IMR-90 (cell line): ENCODE measurements at regions not wholly inside any gene's neighbourhood (a gene's known extent, or its start where the extent isn't known, plus 50 kb on each side); places are given as distances from the start of the nearest gene placed in this dataset.

Experiments used
- ATAC-seq: fragments of 200-7000 bp; cut with Tn5 transposase; 2 replicates; pipeline ENCODE4 v1.9.1; 2020; ENCODE audit warnings: low read depth, mild to moderate bottlenecking, moderate library complexity
- BruUV-seq: library from RNA; stranded (reverse); fragments of 400-500 nt; replicated peaks from 2 replicates; lab custom pipeline; 2021; lab: Mats Ljungman, UMichigan
- CTCF ChIA-PET: fragments of 300-600 bp; formaldehyde crosslinking; extraction: SDS; loops from one replicate; lab custom pipeline; 2021; ENCODE audit warnings: antibody characterized with exemption; lab: Yijun Ruan, JAX
- POLR2A ChIA-PET: fragments of 300-600 bp; sonication (Branson Sonifier 250); formaldehyde crosslinking; loops from one replicate; lab custom pipeline; 2022; ENCODE audit warnings: antibody characterized with exemption; ENCODE audit not compliant: unreplicated experiment; lab: Charles Lee
- DNase-seq: peaks from one replicate; pipeline ENCODE4 v3.0.0; 2013
- H2AFZ ChIP-seq: replicated peaks from 2 replicates; pipeline ENCODE3; 2013; ENCODE audit warnings: low read length, mild to moderate bottlenecking; ENCODE audit not compliant: poor library complexity
- H2AK5ac ChIP-seq: 2 replicates; pipeline ENCODE4 v1.6.1; 2013; ENCODE audit warnings: low read depth, low read length, inconsistent platforms
- H2AK9ac ChIP-seq: replicated peaks from 2 replicates; pipeline ENCODE3; 2013; ENCODE audit warnings: mild to moderate bottlenecking, low read depth, low read length, moderate library complexity; ENCODE audit not compliant: poor library complexity
- H2BK120ac ChIP-seq: 2 replicates; pipeline ENCODE4 v1.6.1; 2013; ENCODE audit warnings: low read depth, low read length, inconsistent platforms
- H2BK15ac ChIP-seq: 3 replicates; pipeline ENCODE4 v1.6.1; 2013; ENCODE audit warnings: low read depth, low read length, inconsistent platforms
- H2BK20ac ChIP-seq: 2 replicates; pipeline ENCODE4 v1.6.1; 2013; ENCODE audit warnings: low read depth, mild to moderate bottlenecking, inconsistent platforms, low read length, moderate library complexity
- H2BK5ac ChIP-seq: 2 replicates; pipeline ENCODE4 v1.6.1; 2013; ENCODE audit warnings: mild to moderate bottlenecking, low read depth, low read length, inconsistent platforms; ENCODE audit not compliant: poor library complexity, severe bottlenecking
- H3K14ac ChIP-seq: replicated peaks from 2 replicates; pipeline ENCODE4 v1.6.1; 2013; ENCODE audit warnings: low read depth, low read length, inconsistent platforms
- H3K18ac ChIP-seq: 2 replicates; pipeline ENCODE4 v1.6.1; 2013; ENCODE audit warnings: low read depth, low read length, control low read depth
- H3K23ac ChIP-seq: 2 replicates; pipeline ENCODE4 v1.6.1; 2013; ENCODE audit warnings: low read depth, low read length, inconsistent platforms
- H3K27ac ChIP-seq: 2 replicates; pipeline ENCODE4 v1.5.1; 2013; ENCODE audit warnings: mild to moderate bottlenecking, control low read depth, low read length; ENCODE audit not compliant: insufficient read depth
- H3K27me3 ChIP-seq: 2 replicates; pipeline ENCODE4 v1.6.1; 2013; ENCODE audit warnings: low read length; ENCODE audit not compliant: control insufficient read depth, insufficient read depth
- H3K36me3 ChIP-seq: 2 replicates; pipeline ENCODE4 v1.6.1; 2013; ENCODE audit warnings: low read length, mixed read lengths; ENCODE audit not compliant: control insufficient read depth, insufficient read depth
- H3K4ac ChIP-seq: 2 replicates; pipeline ENCODE4 v1.6.1; 2013; ENCODE audit warnings: low read depth, low read length, inconsistent platforms
- H3K4me1 ChIP-seq: 2 replicates; pipeline ENCODE4 v1.6.1; 2013; ENCODE audit warnings: low read length, mixed read lengths; ENCODE audit not compliant: control insufficient read depth, insufficient read depth
- H3K4me2 ChIP-seq: 2 replicates; pipeline ENCODE4 v1.6.1; 2013; ENCODE audit warnings: low read depth, mild to moderate bottlenecking, control low read depth, low read length, moderate library complexity
- H3K4me3 ChIP-seq: 2 replicates; pipeline ENCODE4 v1.5.1; 2013; ENCODE audit warnings: low read depth, mild to moderate bottlenecking, control low read depth, low read length, moderate library complexity; ENCODE audit not compliant: insufficient read depth
- H3K56ac ChIP-seq: 2 replicates; pipeline ENCODE4 v1.6.1; 2013; ENCODE audit warnings: low read length, inconsistent platforms; ENCODE audit not compliant: insufficient read depth; ENCODE audit errors: extremely low read depth
- H3K79me1 ChIP-seq, 2 experiments: 2 replicates each; pipeline ENCODE4 v1.6.1; 2013; ENCODE audit warnings: low read length in 2 of 2, inconsistent platforms in 1 of 2, low read depth in 1 of 2
- H3K9ac ChIP-seq: 2 replicates; pipeline ENCODE4 v1.6.1; 2013; ENCODE audit warnings: low read depth, low read length, control low read depth
- H3K9me1 ChIP-seq: 2 replicates; pipeline ENCODE4 v1.6.1; 2013; ENCODE audit warnings: low read length, inconsistent platforms; ENCODE audit not compliant: insufficient read depth
- H3K9me3 ChIP-seq: 2 replicates; pipeline ENCODE4 v1.6.1; 2013; ENCODE audit warnings: low read length; ENCODE audit not compliant: control insufficient read depth, insufficient read depth
- H4K20me1 ChIP-seq: 2 replicates; pipeline ENCODE4 v1.6.1; 2013; ENCODE audit warnings: low read length, inconsistent platforms; ENCODE audit not compliant: insufficient read depth
- H4K5ac ChIP-seq: 2 replicates; pipeline ENCODE4 v1.6.1; 2013; ENCODE audit warnings: mild to moderate bottlenecking, low read depth, low read length, control low read depth
- H4K8ac ChIP-seq, 2 experiments: 2 replicates each; pipeline ENCODE4 v1.6.1; 2013; ENCODE audit warnings: low read depth in 2 of 2, low read length in 2 of 2, control low read depth in 1 of 2, inconsistent platforms in 1 of 2
- H4K91ac ChIP-seq: 2 replicates; pipeline ENCODE4 v1.6.1; 2013; ENCODE audit warnings: low read depth, low read length, inconsistent platforms; ENCODE audit not compliant: insufficient read depth
- CEBPB ChIP-seq: IDR thresholded peaks from 2 replicates; pipeline ENCODE4 v1.6.1; 2012; ENCODE audit warnings: low read depth, low read length, improper control_type of control experiment
- CHD1 ChIP-seq: IDR thresholded peaks from 2 replicates; pipeline ENCODE4 v1.6.1; 2012; ENCODE audit warnings: low read depth, low read length, improper control_type of control experiment
- CTCF ChIP-seq: conservative IDR thresholded peaks from 2 replicates; pipeline ENCODE4 v1.5.1; 2012; ENCODE audit warnings: mild to moderate bottlenecking, low read depth, low read length, improper control_type of control experiment
- ELK1 ChIP-seq: fragments of 150-350 bp; IDR thresholded peaks from 2 replicates; pipeline ENCODE4 v1.6.1; 2016; ENCODE audit warnings: low read depth, mild to moderate bottlenecking, low read length, moderate library complexity, borderline replicate concordance
- FOS ChIP-seq: fragments of 150-350 bp; IDR thresholded peaks from 2 replicates; pipeline ENCODE4 v1.6.1; 2016; ENCODE audit warnings: low read depth, low read length
- MAFK ChIP-seq: IDR thresholded peaks from 2 replicates; pipeline ENCODE4 v1.6.1; 2012; ENCODE audit warnings: low read depth, low read length, improper control_type of control experiment
- MAZ ChIP-seq: IDR thresholded peaks from 2 replicates; pipeline ENCODE4 v1.6.1; 2012; ENCODE audit warnings: low read depth, mild to moderate bottlenecking, low read length, improper control_type of control experiment, moderate library complexity, borderline replicate concordance
- MXI1 ChIP-seq: IDR thresholded peaks from 2 replicates; pipeline ENCODE4 v1.6.1; 2012; ENCODE audit warnings: low read depth, mild to moderate bottlenecking, low read length, moderate library complexity, borderline replicate concordance
- NFE2L2 ChIP-seq: fragments of 150-350 bp; IDR thresholded peaks from 2 replicates; pipeline ENCODE4 v1.6.1; 2016; ENCODE audit warnings: low read depth, mild to moderate bottlenecking, low read length
- POLR2A ChIP-seq: IDR thresholded peaks from 2 replicates; pipeline ENCODE4 v1.6.1; 2012; ENCODE audit warnings: mild to moderate bottlenecking, low read depth, low read length
- RAD21 ChIP-seq: IDR thresholded peaks from 2 replicates; pipeline ENCODE4 v1.6.1; 2012; ENCODE audit warnings: low read length, improper control_type of control experiment
- SMC3 ChIP-seq: fragments of 150-350 bp; IDR thresholded peaks from 2 replicates; pipeline ENCODE4 v1.6.1; 2016; ENCODE audit warnings: low read depth, mild to moderate bottlenecking, antibody characterized with exemption, low read length, moderate library complexity
- USF2 ChIP-seq: fragments of 150-350 bp; IDR thresholded peaks from 2 replicates; pipeline ENCODE4 v1.6.1; 2017; ENCODE audit warnings: mild to moderate bottlenecking, antibody characterized with exemption, low read length, low read depth
- WGBS, 2 experiments: methylation state at CpG; one replicate each; pipeline versions ENCODE4 v1.1.5 to v1.1.7; 2013; ENCODE audit warnings: missing lambda C conversion rate in 2 of 2; ENCODE audit not compliant: insufficient read length in 1 of 2; ENCODE audit errors: extremely low coverage in 2 of 2; 5-methylcytosine and 5-hydroxymethylcytosine counted together
- dilution Hi-C: fragments of 300-500 bp; cut with HindIII; formaldehyde crosslinking; loops from one replicate; pipeline ENCODE4 v1.14.3; 2018; ENCODE audit warnings: low sequenced_read_pairs; ENCODE audit not compliant: unreplicated experiment
- in situ Hi-C: fragments of 300-500 bp; cut with MboI; formaldehyde crosslinking; loops from 3 replicates; pipeline ENCODE4 v1.14.3; 2019; ENCODE audit warnings: low sequenced_read_pairs, inconsistent platforms, mixed read lengths
- intact Hi-C: fragments of 100-400 bp; cut with micrococcal nuclease; formaldehyde crosslinking; loops from 2 replicates; pipeline ENCODE4 v1.10.0; 2022

- Histone ChIP-seq H3K4me2 (no peak overlapping the region), H3K14ac (no peak overlapping the region), H3K4me3 (no peak overlapping the region), H3K9me3 (0 out of 2 replicates have a peak, but pooled peaks cover 2% of the 10 kb centered on the region), H3K4me1 (no peaks in the 10 kb centered on the region), H3K27me3 (no peaks in the 10 kb centered on the region), H4K5ac (no peak overlapping the region), H3K36me3 (no peaks in the 10 kb centered on the region), H2BK20ac (no peak overlapping the region), H4K91ac (no peak overlapping the region), H3K9ac (no peak overlapping the region), H3K9me1 (no peaks in the 10 kb centered on the region), H2BK5ac (no peak overlapping the region), H4K20me1 (no peaks in the 10 kb centered on the region), H2BK120ac (no peak overlapping the region), H3K79me1 (no peaks in the 10 kb centered on the region), H3K4ac (no peak overlapping the region), H3K27ac (no peak overlapping the region), H3K23ac (no peak overlapping the region), H2AK5ac (no peak overlapping the region), H2AFZ (no peak overlapping the region), H2BK15ac (no peak overlapping the region), H4K8ac (no peak overlapping the region), H2AK9ac (no peak overlapping the region), H3K18ac (no peak overlapping the region), H3K56ac (no peak overlapping the region)
- intact Hi-C loops (no loop called here), in situ Hi-C loops (no loop called here), dilution Hi-C loops (no loop called here)
- ATAC-seq = no peak
- no TSS peak for BruUV-seq
- CTCF ChIA-PET = no interaction called here
- WGBS, 2 experiments = no CpG with 5 or more reads among the region's 1 CpG
- POLR2A ChIA-PET = no interaction called here
- no peak for DNase-seq
- TF ChIP-seq CHD1 = no peak
- no peak for TF ChIP-seq SMC3
- no peak for TF ChIP-seq CTCF
- no peak for TF ChIP-seq USF2
- TF ChIP-seq ELK1 = no peak
- TF ChIP-seq NFE2L2 = no peak
- no peak for TF ChIP-seq MAFK
- TF ChIP-seq RAD21 = no peak
- no peak for TF ChIP-seq POLR2A
- no peak for TF ChIP-seq FOS
- TF ChIP-seq CEBPB = no peak
- no peak for TF ChIP-seq MAZ
- TF ChIP-seq MXI1 = no peak
Measured at GRCh38 chr3:153910387-153910786, 210.8 kb upstream of the ARHGEF26 start.
